Endothelial cell (in vitro differentiated cells): ENCODE measurements at regions not wholly inside any gene's neighbourhood (a gene's known extent, or its start where the extent isn't known, plus 50 kb on each side); places are given as distances from the start of the nearest gene placed in this dataset.
"Not testable (repeated sequence)": the region's sequence is repeated elsewhere in the genome, so short reads cannot be mapped to it uniquely, and the experiment has no call there.

ENCODE experiments used
- DNase-seq: peaks from one replicate; pipeline ENCODE4 v3.0.0; 2021; ENCODE audit warnings: low spot score
- H3K27ac Mint-ChIP-seq: one replicate; pipeline ENCODE4 v1.8.0; 2021; ENCODE audit warnings: mixed read lengths, inconsistent platforms; ENCODE audit not compliant: unreplicated experiment
- H3K27me3 Mint-ChIP-seq: one replicate; pipeline ENCODE4 v1.8.0; 2021; ENCODE audit warnings: mild to moderate bottlenecking, moderate library complexity, mixed read lengths, inconsistent platforms; ENCODE audit not compliant: unreplicated experiment
- H3K36me3 Mint-ChIP-seq: one replicate; pipeline ENCODE4 v1.8.0; 2021; ENCODE audit warnings: mild to moderate bottlenecking, low read depth, mixed read lengths, inconsistent platforms; ENCODE audit not compliant: unreplicated experiment
- H3K4me1 Mint-ChIP-seq: one replicate; pipeline ENCODE4 v1.8.0; 2021; ENCODE audit warnings: mild to moderate bottlenecking, mixed read lengths, inconsistent platforms; ENCODE audit not compliant: unreplicated experiment
- H3K4me3 Mint-ChIP-seq: one replicate; pipeline ENCODE4 v1.8.0; 2021; ENCODE audit warnings: mild to moderate bottlenecking, mixed read lengths, inconsistent platforms; ENCODE audit not compliant: unreplicated experiment
- H3K9me3 Mint-ChIP-seq: one replicate; pipeline ENCODE4 v1.8.0; 2021; ENCODE audit warnings: mixed read lengths, inconsistent platforms; ENCODE audit not compliant: unreplicated experiment
- CTCF ChIP-seq: fragments of 200-600 bp; sonication (generic); IDR thresholded peaks from one replicate; pipeline ENCODE4 v1.5.0; 2021; ENCODE audit warnings: antibody characterized with exemption; ENCODE audit not compliant: unreplicated experiment

GRCh38 chr3:109864452-109864851 is 527.1 kb upstream of the DPPA4 start:
- TF ChIP-seq CTCF: no peak
- no peaks in the 10 kb centered on the region for H3K4me1 Mint-ChIP-seq
- H3K4me3 Mint-ChIP-seq: no peak overlapping the region
- no peak for DNase-seq
- no peaks in the 10 kb centered on the region for H3K36me3 Mint-ChIP-seq
- no peaks in the 10 kb centered on the region for H3K9me3 Mint-ChIP-seq
- H3K27me3 Mint-ChIP-seq: peaks cover 2% of the 10 kb centered on the region
- no peak overlapping the region for H3K27ac Mint-ChIP-seq

GRCh38 chr3:109869586-109869985 is 532.2 kb upstream of the DPPA4 start:
- Mint-ChIP-seq H3K9me3 (no peaks in the 10 kb centered on the region), H3K27ac (no peak overlapping the region), H3K4me1 (no peaks in the 10 kb centered on the region), H3K27me3 (peaks cover 2% of the 10 kb centered on the region), H3K36me3 (no peaks in the 10 kb centered on the region), H3K4me3 (no peak overlapping the region)
- DNase-seq: no peak
- TF ChIP-seq CTCF: no peak

- H3K27me3 Mint-ChIP-seq: no peaks in the 10 kb centered on the region
- H3K36me3 Mint-ChIP-seq: no peaks in the 10 kb centered on the region
- no peak overlapping the region for H3K4me3 Mint-ChIP-seq
- no peak overlapping the region for H3K27ac Mint-ChIP-seq
- no peak for DNase-seq
- H3K9me3 Mint-ChIP-seq: no peaks in the 10 kb centered on the region
- no peaks in the 10 kb centered on the region for H3K4me1 Mint-ChIP-seq
- TF ChIP-seq CTCF: no peak
Measured at GRCh38 chr3:109874896-109875708, 537.8 kb upstream of the DPPA4 start.

- H3K27me3 Mint-ChIP-seq, H3K9me3 Mint-ChIP-seq, H3K4me1 Mint-ChIP-seq, H3K36me3 Mint-ChIP-seq, DNase-seq, H3K4me3 Mint-ChIP-seq, H3K27ac Mint-ChIP-seq: not testable (repeated sequence)
Measured at GRCh38 chr3:109877616-109878015, 540.3 kb upstream of the DPPA4 start.

- Mint-ChIP-seq H3K4me3 (no peak overlapping the region), H3K27me3 (peaks cover 1% of the 10 kb centered on the region), H3K9me3 (no peaks in the 10 kb centered on the region), H3K4me1 (no peaks in the 10 kb centered on the region), H3K36me3 (no peaks in the 10 kb centered on the region), H3K27ac (no peak overlapping the region)
- DNase-seq: no peak
- TF ChIP-seq CTCF: no peak
Measured at GRCh38 chr3:109882144-109882543, 544.8 kb upstream of the DPPA4 start.
